Naive thymus-derived CD8-positive, alpha-beta T cell (primary cell): ENCODE measurements at regions not wholly inside any gene's neighbourhood (a gene's known extent, or its start where the extent isn't known, plus 50 kb on each side); places are given as distances from the start of the nearest gene placed in this dataset.

Experiments used
- ATAC-seq, 2 donors: fragments of 150-1000 bp; cut with Tn5 transposase in 1 of 2; sonication (Bioruptor Pico), chemical (Tn5 transposase) in 1 of 2; 1 replicate in 1 of 2; 2 replicates in 1 of 2; pipeline ENCODE4 v1.10.0; 2021; ENCODE audit warnings: mild to moderate bottlenecking in 2 of 2, moderate library complexity in 2 of 2
- POLR2A ChIA-PET: fragments of 350-600 bp; sonication (Branson Sonifier 250); formaldehyde crosslinking; loops from one replicate; lab custom pipeline; 2021; ENCODE audit warnings: antibody characterized with exemption; lab: Charles Lee
- DNase-seq, 10 donors: peaks; one replicate each; pipeline versions ENCODE4 v3.0.0 to v3.0.0-alpha.2; 2020 to 2022
- H3K27ac Mint-ChIP-seq, 10 donors: one replicate each; pipeline ENCODE4 v1.8.0; 2020 to 2022; ENCODE audit warnings: mild to moderate bottlenecking in 10 of 10, mixed read lengths in 10 of 10, moderate library complexity in 4 of 10, inconsistent platforms in 1 of 10
- H3K27me3 Mint-ChIP-seq, 5 donors: one replicate each; pipeline ENCODE4 v1.8.0; 2021 to 2022; ENCODE audit warnings: mixed read lengths in 5 of 5
- H3K36me3 Mint-ChIP-seq, 3 donors: one replicate each; pipeline ENCODE4 v1.8.0; 2020 to 2022; ENCODE audit warnings: mixed read lengths in 3 of 3, mild to moderate bottlenecking in 2 of 3, inconsistent platforms in 1 of 3
- H3K4me1 Mint-ChIP-seq, 4 donors: one replicate each; pipeline ENCODE4 v1.8.0; 2021 to 2022; ENCODE audit warnings: mixed read lengths in 4 of 4
- H3K4me3 Mint-ChIP-seq, 10 donors: one replicate each; pipeline ENCODE4 v1.8.0; 2020 to 2022; ENCODE audit warnings: mild to moderate bottlenecking in 10 of 10, mixed read lengths in 10 of 10, moderate library complexity in 6 of 10, inconsistent platforms in 1 of 10
- H3K9me3 Mint-ChIP-seq, 9 donors: one replicate each; pipeline ENCODE4 v1.8.0; 2020 to 2022; ENCODE audit warnings: mixed read lengths in 9 of 9, mild to moderate bottlenecking in 3 of 9, inconsistent platforms in 1 of 9, moderate library complexity in 1 of 9

DNA sequence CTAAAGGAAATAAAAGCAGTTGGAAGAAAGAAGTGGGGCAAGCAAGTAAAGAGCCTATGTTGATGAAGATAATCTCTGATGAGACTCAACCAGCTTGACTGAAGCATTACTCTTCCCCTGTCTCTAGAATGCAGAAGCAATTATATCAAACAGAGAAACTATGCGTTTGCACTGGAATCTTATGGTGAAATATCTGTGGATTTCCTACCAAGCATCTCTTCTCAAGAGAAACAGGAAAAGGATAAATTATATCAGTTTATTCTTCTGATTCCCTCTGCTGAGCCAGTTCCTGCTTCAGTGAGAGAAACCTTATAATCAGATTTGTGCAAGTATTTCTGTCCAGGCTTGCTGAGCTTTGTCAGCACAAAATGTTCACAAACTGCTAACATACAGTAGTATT, 316.7 kb upstream of the SLC7A11 start:
- POLR2A ChIA-PET, result no interaction called here
- ATAC-seq, result no peak
- Mint-ChIP-seq H3K27ac (no peak overlapping the region), H3K9me3 (peaks cover 0 to 3% (median 0%) of the 10 kb centered on the region in 9 donors), H3K36me3 (no peaks in the 10 kb centered on the region), H3K4me1 (no peaks in the 10 kb centered on the region), H3K4me3 (no peak overlapping the region), H3K27me3 (peaks cover 0 to 3% (median 0%) of the 10 kb centered on the region in 5 donors)
- DNase-seq, result no peak

DNA sequence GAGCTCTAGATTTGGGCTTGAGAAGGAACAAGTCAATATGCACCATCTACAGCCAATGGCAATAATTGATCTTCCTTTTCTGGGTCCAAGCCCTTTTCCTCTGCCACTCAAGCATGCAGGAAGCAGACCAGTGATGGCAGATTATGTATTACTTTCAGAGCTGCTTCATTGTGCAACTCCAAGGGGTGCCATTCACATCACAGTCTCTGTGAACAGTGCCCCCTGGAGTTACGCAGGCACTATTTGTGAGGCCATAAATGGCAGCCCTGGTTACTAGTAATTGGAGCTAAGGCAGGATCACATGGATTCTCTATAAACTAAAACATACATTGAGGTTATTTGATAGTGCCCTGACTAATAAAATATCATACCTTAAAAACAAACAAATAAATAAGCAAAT, 313.4 kb upstream of the SLC7A11 start:
- no peak for ATAC-seq
- POLR2A ChIA-PET, result no interaction called here
- H3K4me3 Mint-ChIP-seq, result no peak overlapping the region

DNA sequence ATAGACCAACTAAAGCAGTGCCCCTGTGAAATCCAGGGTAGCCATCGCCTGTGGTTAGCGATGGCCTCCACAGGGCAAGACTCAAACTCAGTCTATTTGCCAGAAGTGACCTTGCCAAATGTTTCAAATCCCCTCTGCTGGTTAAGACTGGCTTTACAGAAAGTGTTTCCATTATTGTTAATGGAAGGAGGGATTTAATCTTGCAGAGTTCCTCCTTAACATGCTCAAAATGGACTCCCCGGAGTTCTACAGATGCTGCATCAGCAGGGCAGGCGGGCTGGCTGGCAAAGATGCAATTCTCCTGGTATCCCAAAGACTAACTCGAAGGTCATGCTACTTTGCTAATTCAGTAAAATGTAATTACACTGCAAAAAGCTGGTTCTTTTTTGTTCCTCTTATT, 313.0 kb upstream of the SLC7A11 start:
- peaks cover 0 to 3% (median 0%) of the 10 kb centered on the region in 5 donors for H3K27me3 Mint-ChIP-seq
- no peak for DNase-seq
- H3K4me3 Mint-ChIP-seq, result no peak overlapping the region
- H3K27ac Mint-ChIP-seq, result no peak overlapping the region
- H3K36me3 Mint-ChIP-seq, result no peaks in the 10 kb centered on the region
- ATAC-seq, result no peak
- POLR2A ChIA-PET, result no interaction called here
- H3K4me1 Mint-ChIP-seq, result no peaks in the 10 kb centered on the region
- H3K9me3 Mint-ChIP-seq, result peaks cover 0 to 9% (median 0%) of the 10 kb centered on the region in 9 donors

More for the DNA sequence above, 313.4 kb upstream of the SLC7A11 start:
- DNase-seq, result no peak
- no peak overlapping the region for H3K27ac Mint-ChIP-seq
- H3K36me3 Mint-ChIP-seq, result no peaks in the 10 kb centered on the region
- H3K4me1 Mint-ChIP-seq, result no peaks in the 10 kb centered on the region
- H3K27me3 Mint-ChIP-seq, result peaks cover 0 to 3% (median 0%) of the 10 kb centered on the region in 5 donors
- H3K9me3 Mint-ChIP-seq, result peaks cover 0 to 9% (median 0%) of the 10 kb centered on the region in 9 donors

DNA sequence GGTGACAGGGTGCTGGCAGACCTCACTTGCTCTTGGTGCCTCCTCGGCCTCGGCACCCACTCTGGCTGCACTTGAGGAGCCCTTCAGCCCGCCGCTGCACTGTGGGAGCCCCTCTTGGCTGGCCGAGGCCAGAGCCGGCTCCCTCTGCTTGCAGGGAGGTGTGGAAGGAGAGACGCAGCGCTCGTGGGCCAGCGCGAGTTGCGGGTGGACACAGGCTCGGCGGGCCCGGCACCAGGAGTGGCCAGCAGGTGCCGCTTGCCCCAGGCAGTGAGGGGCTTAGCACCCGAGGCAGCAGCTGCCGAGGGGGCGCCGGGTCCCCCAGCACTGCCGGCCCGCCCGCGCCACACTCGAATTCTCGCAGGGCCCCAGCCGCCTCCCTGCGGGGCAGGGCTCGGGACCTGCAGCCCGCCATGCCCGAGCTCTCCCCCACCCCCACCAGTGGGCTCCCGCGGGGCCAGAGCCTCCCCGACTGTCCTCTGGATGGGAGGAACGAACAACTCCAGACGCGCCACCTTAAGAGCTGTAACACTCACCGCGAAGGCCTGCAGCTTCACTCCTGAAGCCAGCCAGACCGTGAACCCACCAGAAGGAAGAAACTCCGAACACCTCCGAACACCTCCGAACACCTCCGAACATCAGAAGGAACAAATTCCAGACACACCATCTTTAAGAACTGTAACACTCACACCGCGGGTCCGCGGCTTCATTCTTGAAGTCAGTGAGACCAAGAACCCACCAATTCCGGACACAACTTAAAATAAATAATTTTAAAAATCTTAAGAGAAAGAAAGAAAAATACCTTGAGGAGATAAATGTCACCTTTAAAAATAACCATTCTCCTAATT, 311.1 kb upstream of the SLC7A11 start:
- Mint-ChIP-seq H3K4me3 (no peak overlapping the region), H3K27me3 (peaks cover 0 to 3% (median 0%) of the 10 kb centered on the region in 5 donors), H3K27ac (no peak overlapping the region), H3K4me1 (no peaks in the 10 kb centered on the region), H3K9me3 (peaks cover 0 to 9% (median 0%) of the 10 kb centered on the region in 9 donors), H3K36me3 (no peaks in the 10 kb centered on the region)
- no peak for DNase-seq
- ATAC-seq, result no peak
- POLR2A ChIA-PET, result no interaction called here

DNA sequence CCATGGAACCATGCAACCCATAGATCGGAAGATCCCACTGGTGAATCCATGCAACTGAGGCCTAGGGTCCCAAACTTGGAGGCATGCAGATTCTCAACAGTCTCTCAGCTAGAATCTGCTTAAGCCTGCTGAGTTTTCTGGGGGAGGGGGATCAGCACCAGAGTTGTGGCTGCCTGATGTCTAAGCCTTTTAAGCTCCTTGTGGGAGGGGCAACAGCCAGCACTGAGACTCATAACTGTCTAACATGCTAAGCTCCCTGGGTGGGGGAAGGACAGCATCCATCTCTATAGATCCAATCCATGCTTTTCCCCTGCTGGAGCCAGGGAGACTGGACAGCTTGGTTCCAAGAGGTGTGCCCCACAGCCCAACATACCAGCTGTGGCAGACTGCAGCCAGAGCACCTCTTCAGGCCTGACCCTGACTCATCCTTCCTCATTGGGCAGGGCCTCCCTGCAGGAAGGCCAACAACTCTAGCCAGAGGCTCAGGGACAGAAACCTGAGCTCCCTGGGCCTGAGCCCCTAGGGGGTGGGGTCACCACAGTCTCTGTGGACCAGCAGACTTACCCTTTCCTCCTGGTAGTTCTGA, 300.1 kb upstream of the SLC7A11 start:
- ATAC-seq (no peak), DNase-seq (no peak)
- Mint-ChIP-seq H3K4me3 (no peak overlapping the region), H3K9me3 (peaks cover 3 to 34% (median 10%) of the 10 kb centered on the region in 9 donors), H3K4me1 (peaks cover 0 to 2% (median 0%) of the 10 kb centered on the region in 4 donors), H3K36me3 (no peaks in the 10 kb centered on the region), H3K27me3 (peaks cover 0 to 17% (median 6%) of the 10 kb centered on the region in 5 donors), H3K27ac (no peak overlapping the region)
- POLR2A ChIA-PET, result no interaction called here

DNA sequence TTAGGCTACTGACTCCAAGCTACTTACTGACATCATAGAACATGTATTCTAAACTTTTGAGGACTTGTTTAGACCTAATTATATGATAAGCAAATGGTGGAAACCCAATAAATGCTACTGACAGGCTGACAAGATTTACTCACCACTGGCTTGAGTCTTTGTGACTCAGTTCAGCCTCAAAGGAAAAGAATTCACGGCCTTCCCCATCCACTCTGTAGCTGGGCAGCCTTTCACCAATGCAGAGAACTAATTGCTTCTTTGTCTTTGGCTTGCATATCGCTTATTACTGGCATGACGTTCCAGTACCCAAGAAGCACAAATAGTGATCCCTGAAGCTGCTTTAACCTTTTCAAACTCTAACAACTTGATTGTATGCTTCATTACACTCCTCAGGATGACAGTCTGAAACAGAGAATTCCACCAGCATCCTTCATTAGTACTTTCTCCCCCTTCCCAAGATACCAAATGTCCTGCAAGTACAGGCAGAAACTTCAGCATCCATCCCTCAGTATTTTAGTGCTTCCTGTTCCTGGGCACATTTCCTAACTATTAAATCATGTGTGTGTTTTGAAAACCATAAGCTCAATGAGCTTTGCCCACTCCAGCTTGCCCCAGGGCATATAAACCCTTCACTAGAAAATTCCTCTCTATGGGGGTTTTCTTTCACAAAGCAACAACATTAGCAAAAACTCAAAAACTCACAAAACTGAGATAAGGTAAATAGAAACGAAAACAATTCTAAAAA, 298.1 kb upstream of the SLC7A11 start:
- Mint-ChIP-seq H3K27ac (no peak overlapping the region), H3K4me1 (peaks cover 0 to 2% (median 0%) of the 10 kb centered on the region in 4 donors), H3K4me3 (no peak overlapping the region), H3K27me3 (peaks cover 0 to 16% (median 6%) of the 10 kb centered on the region in 5 donors), H3K9me3 (peaks cover 0 to 30% (median 5%) of the 10 kb centered on the region in 9 donors), H3K36me3 (no peaks in the 10 kb centered on the region)
- ATAC-seq (no peak), DNase-seq (no peak)
- POLR2A ChIA-PET, result no interaction called here

DNA sequence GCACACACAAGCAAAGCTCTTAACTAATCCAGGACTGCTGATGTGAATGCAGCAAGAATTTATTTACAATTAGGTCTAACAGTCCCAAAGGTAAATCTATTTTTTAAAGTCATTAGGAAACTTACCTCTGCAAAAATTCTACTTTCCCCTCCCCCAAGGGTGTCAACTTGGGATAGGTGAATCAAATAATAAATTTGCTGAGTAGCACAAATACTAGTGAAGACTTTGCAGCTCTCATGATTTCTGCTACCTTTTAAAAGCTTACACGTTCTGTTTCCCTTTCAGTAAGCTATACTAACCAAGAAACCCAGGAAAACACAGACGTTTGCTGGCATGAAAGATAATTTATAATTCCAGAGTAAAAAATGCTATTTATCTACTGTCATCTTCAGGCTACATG, 296.6 kb upstream of the SLC7A11 start:
- H3K27ac Mint-ChIP-seq, result no peak overlapping the region
- DNase-seq, result no peak
- peaks cover 0 to 10% (median 6%) of the 10 kb centered on the region in 5 donors for H3K27me3 Mint-ChIP-seq
- no peaks in the 10 kb centered on the region for H3K36me3 Mint-ChIP-seq
- H3K4me1 Mint-ChIP-seq, result peaks cover 0 to 2% (median 0%) of the 10 kb centered on the region in 4 donors
- POLR2A ChIA-PET, result no interaction called here
- peaks cover 0 to 35% (median 7%) of the 10 kb centered on the region in 9 donors for H3K9me3 Mint-ChIP-seq
- ATAC-seq, result no peak
- H3K4me3 Mint-ChIP-seq, result no peak overlapping the region

DNA sequence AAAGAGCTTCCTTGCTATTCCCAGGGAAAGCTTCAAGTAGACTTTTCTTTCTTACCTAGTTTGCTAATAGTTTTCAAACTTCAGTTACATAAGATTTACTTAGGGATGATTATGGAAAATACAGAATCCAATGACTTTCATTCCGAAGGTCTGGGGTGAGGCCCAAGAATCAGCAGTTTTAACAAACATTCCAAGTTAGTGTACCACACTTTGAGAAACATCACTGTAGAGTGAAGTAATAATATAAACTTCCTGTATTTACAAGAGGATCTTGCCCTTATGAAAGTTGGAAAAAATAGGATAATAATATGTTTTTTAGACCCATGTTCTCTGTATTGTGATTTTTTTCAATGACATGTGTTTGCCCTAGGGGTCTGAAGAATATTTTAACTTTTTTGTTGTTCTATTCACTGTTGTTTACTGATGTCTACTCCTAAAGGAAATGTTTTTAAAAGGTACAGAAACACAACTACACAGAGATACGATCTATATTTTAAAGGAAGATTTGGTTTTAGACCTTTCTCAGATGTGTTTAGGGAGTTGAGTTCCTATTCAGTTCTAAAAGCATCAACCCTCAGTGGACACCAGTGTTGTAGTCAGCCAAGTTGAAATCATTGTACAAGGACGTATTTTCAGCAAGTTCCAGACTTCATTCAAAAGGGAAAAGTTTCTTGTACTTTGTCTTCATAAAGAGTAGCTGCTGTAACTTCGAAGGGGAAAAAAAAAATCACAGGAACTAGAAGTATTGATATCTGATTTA, 295.8 kb upstream of the SLC7A11 start:
- H3K9me3 Mint-ChIP-seq, result peaks cover 4 to 35% (median 14%) of the 10 kb centered on the region in 9 donors
- POLR2A ChIA-PET, result no interaction called here
- peaks cover 0 to 2% (median under 1%) of the 10 kb centered on the region in 5 donors for H3K27me3 Mint-ChIP-seq
- ATAC-seq, result no peak
- peaks cover 0 to 2% (median 0%) of the 10 kb centered on the region in 4 donors for H3K4me1 Mint-ChIP-seq
- no peak overlapping the region for H3K4me3 Mint-ChIP-seq
- DNase-seq, result no peak
- H3K27ac Mint-ChIP-seq, result no peak overlapping the region
- no peaks in the 10 kb centered on the region for H3K36me3 Mint-ChIP-seq

DNA sequence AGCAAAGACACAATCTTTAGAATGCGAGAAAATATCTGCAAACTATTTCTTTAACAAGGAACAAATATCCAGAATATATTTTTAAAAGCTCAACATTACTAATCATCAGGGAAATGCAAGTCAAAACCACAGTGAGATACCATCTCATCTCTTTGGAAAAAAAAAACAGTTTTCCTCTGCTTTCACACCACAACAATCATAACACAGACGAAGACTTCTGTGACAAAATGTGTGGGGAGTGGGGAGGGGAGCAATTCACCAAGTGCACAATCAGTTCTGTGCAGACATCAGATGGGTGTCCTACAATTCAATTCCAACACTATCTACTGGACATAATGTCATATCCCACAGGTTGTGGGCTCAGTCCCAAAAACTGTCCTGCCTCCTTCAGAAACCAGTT, 293.2 kb upstream of the SLC7A11 start:
- ATAC-seq, result no peak
- Mint-ChIP-seq H3K9me3 (peaks cover 10 to 48% (median 29%) of the 10 kb centered on the region in 9 donors), H3K27me3 (no peaks in the 10 kb centered on the region), H3K27ac (no peak overlapping the region), H3K4me3 (no peak overlapping the region), H3K36me3 (peaks cover 0 to 11% (median 0%) of the 10 kb centered on the region in 3 donors), H3K4me1 (no peaks in the 10 kb centered on the region)
- POLR2A ChIA-PET, result no interaction called here
- no peak for DNase-seq

DNA sequence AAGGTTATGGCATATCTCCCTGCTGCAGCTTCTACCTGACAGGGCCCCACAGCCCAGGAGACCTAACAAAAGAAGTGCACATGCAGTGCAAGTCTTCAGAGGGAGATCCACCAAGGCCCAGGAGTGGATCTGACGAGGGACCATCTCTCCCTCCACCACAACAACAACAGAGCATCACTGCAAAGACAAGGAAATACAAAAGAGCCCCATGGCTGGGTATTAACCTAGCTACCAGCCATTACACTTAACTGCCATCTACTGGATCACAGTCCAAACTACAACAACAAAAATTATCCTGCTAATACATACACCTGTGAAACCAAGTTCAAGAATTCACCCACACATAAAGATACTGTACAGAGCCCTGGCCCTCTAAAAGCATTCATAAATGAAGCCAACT, 280.2 kb upstream of the SLC7A11 start:
- H3K9me3 Mint-ChIP-seq, result peaks cover 0 to 23% (median 7%) of the 10 kb centered on the region in 9 donors
- no peak for DNase-seq
- POLR2A ChIA-PET, result no interaction called here
- H3K27ac Mint-ChIP-seq, result peak overlapping the region in 1 of 10 donors; percentile 6
- peaks cover 0 to 20% (median 2%) of the 10 kb centered on the region in 5 donors for H3K27me3 Mint-ChIP-seq
- no peak overlapping the region for H3K4me3 Mint-ChIP-seq
- no peak for ATAC-seq
- H3K36me3 Mint-ChIP-seq, result no peaks in the 10 kb centered on the region
- H3K4me1 Mint-ChIP-seq, result no peaks in the 10 kb centered on the region

DNA sequence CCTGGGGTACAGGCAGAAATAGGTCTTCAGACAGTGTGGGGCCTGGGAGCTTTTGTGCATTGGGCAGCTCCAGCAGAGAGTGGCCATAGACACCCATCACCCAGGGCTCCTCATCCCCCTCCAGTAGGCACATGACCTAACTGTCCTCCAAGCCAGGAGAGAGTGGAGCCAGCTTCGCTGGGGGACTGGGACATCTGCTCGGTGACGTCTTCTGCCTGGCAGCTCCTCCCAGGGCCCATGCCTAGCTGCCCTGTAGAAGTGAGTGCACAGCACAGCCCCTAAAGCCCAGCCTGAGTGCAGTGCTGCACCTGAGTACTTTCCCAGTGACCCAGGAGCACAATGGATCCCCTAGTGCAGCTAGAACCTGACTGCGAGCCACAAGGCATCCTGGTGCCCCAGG, 279.7 kb upstream of the SLC7A11 start:
- Mint-ChIP-seq H3K36me3 (no peaks in the 10 kb centered on the region), H3K4me1 (no peaks in the 10 kb centered on the region), H3K27ac (no peak overlapping the region), H3K4me3 (no peak overlapping the region), H3K9me3 (peaks cover 0 to 23% (median 7%) of the 10 kb centered on the region in 9 donors), H3K27me3 (peaks cover 0 to 20% (median 2%) of the 10 kb centered on the region in 5 donors)
- ATAC-seq (no peak), DNase-seq (no peak)
- POLR2A ChIA-PET, result no interaction called here

DNA sequence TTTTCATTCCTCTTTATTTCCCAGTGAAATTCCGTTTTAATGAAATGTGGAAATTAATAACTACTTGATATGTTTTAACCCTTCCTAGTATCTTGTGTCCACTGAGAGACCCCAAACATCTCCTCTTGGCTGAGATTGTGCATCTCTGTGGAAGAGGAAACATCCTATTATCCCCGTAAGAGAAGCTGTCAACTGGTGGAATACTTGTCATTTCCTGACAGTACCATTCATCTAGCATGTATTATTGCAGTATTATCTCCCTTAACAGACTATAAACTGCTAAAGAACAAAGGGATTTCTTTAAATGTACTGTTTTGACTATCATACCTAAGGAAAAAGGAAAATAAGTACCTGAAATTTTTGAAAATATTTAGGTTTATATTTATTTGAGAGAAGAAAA, 277.3 kb upstream of the SLC7A11 start:
- peaks cover 0 to 12% (median 3%) of the 10 kb centered on the region in 9 donors for H3K9me3 Mint-ChIP-seq
- ATAC-seq, result no peak
- no peak overlapping the region for H3K4me3 Mint-ChIP-seq
- no peak overlapping the region for H3K27ac Mint-ChIP-seq
- no peaks in the 10 kb centered on the region for H3K36me3 Mint-ChIP-seq
- POLR2A ChIA-PET, result no interaction called here
- H3K4me1 Mint-ChIP-seq, result no peaks in the 10 kb centered on the region
- DNase-seq, result no peak
- peaks cover 0 to 20% (median 2%) of the 10 kb centered on the region in 5 donors for H3K27me3 Mint-ChIP-seq
